Thoracic aorta (tissue), 2 donors: ENCODE measurements at regions not wholly inside any gene's neighbourhood (a gene's known extent, or its start where the extent isn't known, plus 50 kb on each side); places are given as distances from the start of the nearest gene placed in this dataset.

Experiments used
- ATAC-seq: fragments of 150-250 bp; one replicate; pipeline ENCODE4 v1.8.0; 2017; ENCODE audit warnings: low read depth; ENCODE audit not compliant: insufficient number of reproducible peaks, low FRiP score
- DNase-seq: peaks from one replicate; pipeline ENCODE4 v3.0.0-alpha.2; 2020; ENCODE audit warnings: low spot score
- H3K27ac ChIP-seq, 2 donors: fragments of 200-600 bp; sonication (generic); 1 replicate in 1 of 2; 2 replicates in 1 of 2; pipeline ENCODE4 v1.5.1; 2016; ENCODE audit warnings: mild to moderate bottlenecking in 2 of 2, moderate library complexity in 2 of 2
- H3K27me3 ChIP-seq: fragments of 200-600 bp; sonication (generic); replicated peaks from 2 replicates; pipeline ENCODE4 v1.6.0; 2016; ENCODE audit warnings: mild to moderate bottlenecking; ENCODE audit not compliant: insufficient read depth
- H3K36me3 ChIP-seq: fragments of 200-600 bp; sonication (generic); one replicate; pipeline ENCODE4 v1.5.1; 2016
- H3K4me1 ChIP-seq, 2 donors: fragments of 200-600 bp; sonication (generic); 1 replicate in 1 of 2; 2 replicates in 1 of 2; pipeline versions ENCODE4 v1.5.1 to v1.6.0; 2016; ENCODE audit warnings: low read depth in 2 of 2, mild to moderate bottlenecking in 1 of 2; ENCODE audit not compliant: control insufficient read depth in 1 of 2
- H3K4me3 ChIP-seq: fragments of 200-600 bp; sonication (generic); 2 replicates; pipeline ENCODE4 v1.5.1; 2016; ENCODE audit warnings: mild to moderate bottlenecking
- H3K9me3 ChIP-seq: fragments of 200-600 bp; sonication (generic); 2 replicates; pipeline ENCODE4 v1.5.1; 2016
- TF ChIP-seq, protein P1 (sequence below): fragments of 200-600 bp; sonication (generic); IDR thresholded peaks from one replicate; pipeline ENCODE4 v1.5.1; 2019; ENCODE audit warnings: antibody characterized with exemption

DNA sequence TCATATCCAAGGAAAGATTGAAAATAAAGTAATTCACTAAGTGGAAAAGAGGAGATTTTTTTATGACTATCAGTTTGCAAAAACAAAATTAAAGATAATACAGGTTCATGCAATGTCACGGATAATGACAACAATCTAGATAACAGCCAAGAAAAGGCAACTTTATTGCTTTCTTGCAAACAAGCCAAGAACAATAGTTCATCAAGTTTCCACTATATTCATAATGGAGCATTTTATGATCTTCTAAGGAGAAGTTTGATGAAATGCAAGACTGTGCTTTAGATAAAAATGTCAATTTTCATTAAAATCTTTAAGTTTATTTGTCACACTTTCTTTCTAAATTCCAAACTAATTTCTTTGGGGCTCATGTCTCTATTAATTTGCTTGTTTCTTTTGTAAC, 53.9 kb upstream of the NRP1 start:
- no peak for ATAC-seq
- no peaks in the 10 kb centered on the region for H3K27me3 ChIP-seq
- DNase-seq, result no peak
- H3K9me3 ChIP-seq, result no peaks in the 10 kb centered on the region
- H3K36me3 ChIP-seq, result no peaks in the 10 kb centered on the region
- no peak overlapping the region for H3K27ac ChIP-seq
- TF ChIP-seq, protein P1, sequence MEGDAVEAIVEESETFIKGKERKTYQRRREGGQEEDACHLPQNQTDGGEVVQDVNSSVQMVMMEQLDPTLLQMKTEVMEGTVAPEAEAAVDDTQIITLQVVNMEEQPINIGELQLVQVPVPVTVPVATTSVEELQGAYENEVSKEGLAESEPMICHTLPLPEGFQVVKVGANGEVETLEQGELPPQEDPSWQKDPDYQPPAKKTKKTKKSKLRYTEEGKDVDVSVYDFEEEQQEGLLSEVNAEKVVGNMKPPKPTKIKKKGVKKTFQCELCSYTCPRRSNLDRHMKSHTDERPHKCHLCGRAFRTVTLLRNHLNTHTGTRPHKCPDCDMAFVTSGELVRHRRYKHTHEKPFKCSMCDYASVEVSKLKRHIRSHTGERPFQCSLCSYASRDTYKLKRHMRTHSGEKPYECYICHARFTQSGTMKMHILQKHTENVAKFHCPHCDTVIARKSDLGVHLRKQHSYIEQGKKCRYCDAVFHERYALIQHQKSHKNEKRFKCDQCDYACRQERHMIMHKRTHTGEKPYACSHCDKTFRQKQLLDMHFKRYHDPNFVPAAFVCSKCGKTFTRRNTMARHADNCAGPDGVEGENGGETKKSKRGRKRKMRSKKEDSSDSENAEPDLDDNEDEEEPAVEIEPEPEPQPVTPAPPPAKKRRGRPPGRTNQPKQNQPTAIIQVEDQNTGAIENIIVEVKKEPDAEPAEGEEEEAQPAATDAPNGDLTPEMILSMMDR, result no peak
- no peak overlapping the region for H3K4me3 ChIP-seq
- H3K4me1 ChIP-seq, result peaks cover 0 to 3% of the 10 kb centered on the region in 2 donors

DNA sequence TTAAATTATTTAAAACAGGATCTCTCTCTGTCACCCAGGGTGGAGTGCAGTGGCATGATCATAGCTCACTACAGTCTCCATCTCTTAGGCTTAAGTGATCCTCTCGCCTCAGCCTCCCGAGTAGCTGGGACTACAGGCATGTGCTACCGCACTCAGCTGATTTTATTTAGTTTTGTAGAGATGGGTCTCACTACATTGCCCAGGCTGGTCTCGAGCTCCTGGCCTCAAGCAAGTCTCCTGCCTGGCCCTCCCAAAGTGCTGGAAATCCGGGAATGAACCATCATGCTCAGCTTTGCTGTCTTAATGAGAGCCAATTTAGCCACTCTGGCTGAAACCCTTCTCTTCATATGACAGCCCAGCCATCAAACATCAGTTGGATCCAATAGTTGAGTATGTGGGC, 53.3 kb upstream of the NRP1 start:
- TF ChIP-seq, protein P1, result no peak
- Histone ChIP-seq H3K27ac (no peak overlapping the region), H3K36me3 (no peaks in the 10 kb centered on the region), H3K4me1 (peaks cover 0 to 3% of the 10 kb centered on the region in 2 donors), H3K27me3 (no peaks in the 10 kb centered on the region), H3K4me3 (no peak overlapping the region), H3K9me3 (no peaks in the 10 kb centered on the region)
- ATAC-seq (no peak), DNase-seq (no peak)

DNA sequence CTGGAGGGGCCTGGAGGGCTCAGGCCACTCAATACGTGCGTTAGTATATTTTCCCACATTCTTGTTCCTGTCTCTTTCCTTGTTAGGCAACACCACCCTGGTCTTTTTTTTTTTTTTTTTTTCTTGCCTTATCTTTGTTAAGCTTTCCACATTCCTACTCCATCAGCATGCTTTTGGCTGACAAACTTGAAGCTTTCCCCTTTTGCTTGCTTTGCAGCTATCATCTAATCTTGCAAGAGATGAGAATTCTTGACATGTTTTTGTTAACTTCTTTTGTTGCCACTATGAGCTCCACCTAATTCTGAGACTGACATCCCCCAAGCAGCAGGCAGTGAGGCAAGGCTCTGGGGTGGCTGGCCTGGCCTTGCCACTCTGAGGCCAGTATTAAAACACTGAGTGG, 52.5 kb upstream of the NRP1 start:
- ATAC-seq (no peak), DNase-seq (no peak)
- peaks cover 0 to 3% of the 10 kb centered on the region in 2 donors for H3K4me1 ChIP-seq
- TF ChIP-seq, protein P1, result no peak
- H3K27me3 ChIP-seq, result no peaks in the 10 kb centered on the region
- no peaks in the 10 kb centered on the region for H3K9me3 ChIP-seq
- no peaks in the 10 kb centered on the region for H3K36me3 ChIP-seq
- H3K27ac ChIP-seq, result no peak overlapping the region
- H3K4me3 ChIP-seq, result no peak overlapping the region

DNA sequence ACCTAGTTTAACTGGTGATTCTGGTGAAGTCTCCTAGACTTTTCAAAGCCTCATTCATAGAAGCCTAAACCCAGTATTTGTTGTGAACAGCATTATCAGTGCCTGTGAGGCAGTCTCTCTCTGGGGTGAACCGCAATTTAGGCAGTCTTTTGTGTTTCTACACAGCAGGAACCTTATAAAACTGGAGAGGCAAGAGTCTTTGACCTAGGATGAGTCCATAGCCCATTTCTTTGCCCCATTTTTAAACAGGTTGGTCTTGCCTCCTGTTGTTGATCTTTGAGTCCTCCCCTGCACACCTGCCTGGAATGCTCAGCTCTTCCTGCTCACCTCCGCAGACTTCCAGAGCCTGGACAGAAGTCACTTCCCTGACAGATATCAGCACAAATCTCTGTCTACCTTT, 51.2 kb upstream of the NRP1 start:
- H3K4me3 ChIP-seq, result no peak overlapping the region
- H3K36me3 ChIP-seq, result no peaks in the 10 kb centered on the region
- TF ChIP-seq, protein P1, result no peak
- ATAC-seq (no peak), DNase-seq (no peak)
- H3K4me1 ChIP-seq, result peaks cover 0 to 3% of the 10 kb centered on the region in 2 donors
- H3K27ac ChIP-seq, result no peak overlapping the region
- no peaks in the 10 kb centered on the region for H3K27me3 ChIP-seq
- H3K9me3 ChIP-seq, result no peaks in the 10 kb centered on the region

DNA sequence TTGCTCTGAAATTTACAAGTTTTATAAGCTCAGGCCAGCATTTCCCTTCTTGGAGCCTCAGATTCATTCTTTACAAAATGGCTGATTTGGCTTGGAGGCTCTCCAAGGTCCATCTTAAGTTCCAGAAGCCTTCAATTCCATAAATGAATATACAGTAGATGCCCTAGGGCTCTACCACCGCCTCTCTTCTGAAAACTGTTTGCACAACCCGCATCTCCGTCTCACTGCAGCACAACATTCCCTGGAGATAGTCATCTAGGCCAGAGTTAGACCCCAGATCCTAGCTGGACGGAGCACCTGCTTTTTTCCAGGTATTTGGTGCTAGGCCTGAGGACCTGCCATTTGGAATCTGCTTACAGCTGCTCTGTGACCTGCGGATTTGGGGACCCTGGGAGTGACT, 50.5 kb upstream of the NRP1 start:
- Histone ChIP-seq H3K4me3 (no peak overlapping the region), H3K36me3 (no peaks in the 10 kb centered on the region), H3K9me3 (no peaks in the 10 kb centered on the region), H3K4me1 (peaks cover 0 to 3% of the 10 kb centered on the region in 2 donors), H3K27me3 (no peaks in the 10 kb centered on the region), H3K27ac (no peak overlapping the region)
- no peak for DNase-seq
- no peak for ATAC-seq
- TF ChIP-seq, protein P1, result no peak
